A549 (cell line): ENCODE measurements at regions not wholly inside any gene's neighbourhood (a gene's known extent, or its start where the extent isn't known, plus 50 kb on each side); places are given as distances from the start of the nearest gene placed in this dataset.

Source experiments
- CTCF ChIP-seq: fragments of >200 bp; sonication (Bioruptor Twin); formaldehyde crosslinking; IDR thresholded peaks from 3 replicates; pipeline ENCODE4 v1.5.1; 2016
- EP300 ChIP-seq, 2 experiments: fragments of >200 bp; sonication (Bioruptor Twin); formaldehyde crosslinking; IDR thresholded peaks; 2 replicates in 1 of 2; 3 replicates in 1 of 2; pipeline ENCODE4 v1.6.1; 2016 to 2017
- KDM1A ChIP-seq: fragments of 200-600 bp; sonication (generic); IDR thresholded peaks from 2 replicates; pipeline ENCODE4 v1.6.1; 2016; ENCODE audit warnings: low read depth, mild to moderate bottlenecking
- MAZ ChIP-seq: fragments of 150-350 bp; IDR thresholded peaks from 2 replicates; pipeline ENCODE4 v1.6.1; 2014; ENCODE audit warnings: antibody characterized with exemption, low read depth, low read length, borderline replicate concordance
- NR3C1 ChIP-seq: fragments of >200 bp; sonication (Bioruptor Twin); formaldehyde crosslinking; IDR thresholded peaks from 3 replicates; pipeline ENCODE4 v1.6.1; 2017
- POLR2A ChIP-seq: IDR thresholded peaks from 2 replicates; pipeline ENCODE4 v1.6.1; 2012; ENCODE audit warnings: mild to moderate bottlenecking, low read length
- USF2 ChIP-seq: fragments of 450-650 bp; IDR thresholded peaks from 2 replicates; pipeline ENCODE4 v1.6.1; 2014; ENCODE audit warnings: antibody characterized with exemption
- ZFP36 ChIP-seq: fragments of 450-650 bp; IDR thresholded peaks from 2 replicates; pipeline ENCODE4 v1.6.1; 2014; ENCODE audit warnings: borderline replicate concordance; ENCODE audit not compliant: partially characterized antibody

DNA sequence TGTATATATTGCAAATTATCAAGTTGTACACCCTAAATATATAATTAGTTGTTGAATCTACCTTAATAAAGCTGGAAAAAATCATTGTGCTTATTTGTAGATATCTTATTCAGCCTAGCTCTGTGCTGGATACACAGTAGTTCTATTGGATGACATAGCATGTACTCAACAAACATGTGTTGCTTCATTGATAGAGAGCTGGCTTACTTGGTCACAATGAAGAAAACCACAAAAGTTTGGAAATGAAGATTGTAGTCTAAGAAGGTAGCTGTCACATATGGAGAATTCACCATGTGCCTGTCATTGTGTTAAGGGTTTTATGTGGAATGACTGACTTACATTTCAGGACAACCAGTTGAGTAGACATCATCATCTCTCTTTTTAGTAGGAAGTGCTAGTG is 278.9 kb downstream of the LMO7 start:
- TF ChIP-seq EP300 (IDR thresholded peaks at IDR 0.05) = no peak
- no peak for TF ChIP-seq USF2
- TF ChIP-seq CTCF = no peak
- TF ChIP-seq ZFP36 = no peak
- no peak for TF ChIP-seq MAZ
- TF ChIP-seq NR3C1 = no peak
- TF ChIP-seq POLR2A = no peak
- no peak for TF ChIP-seq KDM1A
